Bronchial epithelial cell (primary cell): ENCODE measurements at regions not wholly inside any gene's neighbourhood (a gene's known extent, or its start where the extent isn't known, plus 50 kb on each side); places are given as distances from the start of the nearest gene placed in this dataset.

Experiments
- DNase-seq: peaks from one replicate; pipeline ENCODE4 v3.0.0-alpha.2; 2010; ENCODE audit warnings: low read depth
- FAIRE-seq: peaks from 2 replicates; lab custom pipeline; 2011; peaks lifted over from hg19 to GRCh38; lab: Jason Lieb, UNC
- H3K27me3 ChIP-seq: 2 replicates; pipeline ENCODE4 v1.5.1; 2011; ENCODE audit warnings: low read length; ENCODE audit not compliant: control insufficient read depth, insufficient read depth
- H3K36me3 ChIP-seq: 2 replicates; pipeline ENCODE4 v1.5.1; 2011; ENCODE audit warnings: low read length; ENCODE audit not compliant: control insufficient read depth, insufficient read depth
- H3K4me3 ChIP-seq: 2 replicates; pipeline ENCODE4 v1.5.1; 2011; ENCODE audit warnings: mild to moderate bottlenecking, low read depth, low read length, control low read depth
- CTCF ChIP-seq: IDR thresholded peaks from 2 replicates; pipeline ENCODE4 v1.5.1; 2011; ENCODE audit warnings: mild to moderate bottlenecking, moderate library complexity, low read length, control low read depth, inconsistent platforms; ENCODE audit not compliant: insufficient read depth, severe bottlenecking

GRCh38 chr10:80786322-80786721 is 248.6 kb downstream of the SH2D4B start:
- no peak for TF ChIP-seq CTCF
- H3K4me3 ChIP-seq: no peak overlapping the region
- no peaks in the 10 kb centered on the region for H3K27me3 ChIP-seq
- H3K36me3 ChIP-seq: no peaks in the 10 kb centered on the region
- DNase-seq: no peak
- no peak for FAIRE-seq

DNA sequence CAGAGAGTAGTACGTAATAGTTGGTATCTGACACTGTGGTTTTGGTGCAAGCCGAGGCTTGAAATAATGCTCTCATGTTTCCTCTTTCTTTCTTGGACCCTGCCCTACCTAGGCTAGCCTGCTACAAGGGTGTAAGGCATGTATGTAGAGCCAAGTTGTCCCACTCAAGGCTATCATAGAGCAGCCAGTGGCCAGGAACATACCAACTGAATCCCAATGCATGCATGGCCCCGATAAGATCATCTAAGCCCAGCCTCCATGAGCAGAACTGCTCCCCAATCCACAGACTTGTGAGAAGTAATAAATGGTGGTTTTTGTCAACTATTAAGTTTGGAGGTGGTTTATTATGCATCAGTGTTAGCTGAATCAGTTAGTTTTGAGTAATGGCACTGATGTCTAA is 250.2 kb downstream of the SH2D4B start:
- no peak for TF ChIP-seq CTCF
- DNase-seq (peak; percentile 6), FAIRE-seq (no peak)
- Histone ChIP-seq H3K27me3 (no peaks in the 10 kb centered on the region), H3K36me3 (no peaks in the 10 kb centered on the region), H3K4me3 (no peak overlapping the region)

- no peak for DNase-seq
- FAIRE-seq: no peak
- no peak for TF ChIP-seq CTCF
- no peaks in the 10 kb centered on the region for H3K27me3 ChIP-seq
- no peak overlapping the region for H3K4me3 ChIP-seq
- no peaks in the 10 kb centered on the region for H3K36me3 ChIP-seq
Observed at GRCh38 chr10:80794994-80795393, 257.3 kb downstream of the SH2D4B start.

DNA sequence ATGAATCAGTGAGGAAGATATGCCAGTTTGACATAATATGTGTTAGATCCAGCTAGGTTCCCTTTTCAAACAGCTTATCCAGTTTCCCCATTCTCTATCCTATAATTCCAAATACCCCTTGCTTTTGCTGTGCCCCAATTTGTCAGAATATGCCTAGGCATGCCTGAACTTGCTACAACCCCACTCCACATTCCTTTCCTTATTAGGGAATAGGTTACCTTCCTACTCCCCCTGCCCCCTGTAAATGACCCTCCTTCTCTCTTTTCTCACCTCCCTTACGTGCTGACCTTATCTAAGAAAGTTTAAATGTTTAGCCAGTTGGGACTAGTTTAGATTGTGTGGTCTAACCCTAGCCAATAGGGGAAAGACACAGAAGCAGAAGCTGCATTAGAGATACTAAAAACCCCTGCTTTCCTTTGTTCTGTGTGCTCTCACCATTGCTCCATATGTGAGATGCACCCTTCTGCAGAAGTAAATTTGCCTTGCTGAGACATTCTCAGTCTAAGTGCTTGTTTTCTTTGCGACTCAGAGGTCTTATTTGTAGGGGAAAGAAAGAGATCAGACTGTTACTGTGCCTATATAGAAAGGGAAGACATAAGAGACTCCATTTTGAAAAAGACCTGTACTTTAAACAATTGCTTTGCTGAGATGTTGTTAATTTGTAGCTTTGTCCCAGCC is 267.8 kb downstream of the SH2D4B start:
- H3K27me3 ChIP-seq: no peaks in the 10 kb centered on the region
- FAIRE-seq (no peak), DNase-seq (no peak)
- TF ChIP-seq CTCF: no peak
- no peaks in the 10 kb centered on the region for H3K36me3 ChIP-seq
- H3K4me3 ChIP-seq: no peak overlapping the region

DNA sequence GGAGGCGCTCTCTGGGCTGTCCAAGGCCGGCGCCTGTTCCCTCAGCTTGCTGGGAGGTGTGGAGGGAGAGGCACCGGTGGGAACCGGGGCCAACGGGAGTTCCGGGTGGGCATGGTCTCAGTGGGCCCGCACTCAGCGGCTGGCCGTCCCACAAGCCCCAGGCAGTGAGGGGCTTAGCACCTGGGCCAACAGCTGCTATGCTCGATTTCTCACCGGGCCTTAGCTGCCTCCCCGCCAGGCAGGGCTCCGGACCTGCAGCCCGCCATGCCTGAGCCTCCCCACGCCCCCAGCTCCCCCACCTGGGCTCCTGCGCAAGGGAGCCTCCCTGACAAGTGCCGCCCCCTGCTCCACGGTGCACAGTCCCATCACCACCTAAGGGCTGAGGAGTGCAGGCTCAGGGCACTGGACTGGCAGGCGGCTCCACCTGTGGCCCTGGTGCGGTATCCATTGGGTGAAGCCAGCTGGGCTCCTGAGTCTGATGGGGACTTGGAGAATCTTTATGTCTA is 276.5 kb downstream of the SH2D4B start:
- no peak overlapping the region for H3K4me3 ChIP-seq
- no peak for TF ChIP-seq CTCF
- DNase-seq (no peak), FAIRE-seq (no peak)
- H3K36me3 ChIP-seq: no peaks in the 10 kb centered on the region
- H3K27me3 ChIP-seq: no peaks in the 10 kb centered on the region

DNA sequence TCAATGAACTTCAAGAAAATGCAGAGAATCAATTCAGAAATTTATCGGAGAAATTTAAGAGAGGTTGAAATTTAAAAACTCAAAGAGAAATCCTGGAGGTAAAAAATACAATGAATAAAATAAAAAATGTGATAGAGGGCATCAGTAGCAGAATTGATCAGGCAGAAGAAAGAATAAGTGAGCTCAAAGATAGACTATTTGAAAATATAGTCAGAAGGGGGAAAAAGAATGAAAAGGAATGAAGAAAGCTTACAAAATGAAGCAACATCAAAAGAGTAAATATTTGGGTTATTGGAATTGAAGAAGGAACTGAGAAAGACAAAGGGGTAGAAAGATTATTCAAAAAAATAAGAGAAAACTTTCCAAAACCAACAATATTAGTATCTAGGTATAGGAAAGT is 291.4 kb downstream of the SH2D4B start:
- DNase-seq (no peak), FAIRE-seq (no peak)
- no peaks in the 10 kb centered on the region for H3K27me3 ChIP-seq
- no peak overlapping the region for H3K4me3 ChIP-seq
- H3K36me3 ChIP-seq: no peaks in the 10 kb centered on the region
- TF ChIP-seq CTCF: no peak
